ENCODE measurements at regions not wholly inside any gene's neighbourhood (a gene's known extent, or its start where the extent isn't known, plus 50 kb on each side); places are given as distances from the start of the nearest gene placed in this dataset.
A peak's percentile ranks its signal among the peaks of the same experiment; 100 is the strongest.
"Not testable (repeated sequence)": the region's sequence is repeated elsewhere in the genome, so short reads cannot be mapped to it uniquely, and the experiment has no call there.

GRCh38 chr15:62323353-62323890 is 158.3 kb upstream of the C2CD4B start:
- no peak for DNase-seq (ENCODE audit: low read depth)

- no peak for DNase-seq (ENCODE audit: low read depth)
These were observed 159.3 kb upstream of the C2CD4B start for GRCh38 chr15:62324382-62324781.

- no peak for DNase-seq (ENCODE audit: low read depth)
These were observed 160.5 kb upstream of the C2CD4B start for GRCh38 chr15:62325597-62325996.

- DNase-seq (ENCODE audit: low read depth) = no peak
These were observed 161.5 kb upstream of the C2CD4B start for GRCh38 chr15:62326460-62327011.

- DNase-seq (ENCODE audit: low read depth) = no peak
These were observed 162.3 kb upstream of the C2CD4B start for GRCh38 chr15:62327406-62327805.

- DNase-seq (ENCODE audit: low read depth) = not testable (repeated sequence)
These were observed 167.4 kb upstream of the C2CD4B start for GRCh38 chr15:62332472-62332871.

- DNase-seq (ENCODE audit: low read depth) = no peak
These were observed 169.5 kb upstream of the C2CD4B start for GRCh38 chr15:62334536-62334935.

- DNase-seq (ENCODE audit: low read depth) = no peak
These were observed 172.8 kb upstream of the C2CD4B start for GRCh38 chr15:62337934-62338333.

- no peak for DNase-seq (ENCODE audit: low read depth)
These were observed 173.4 kb upstream of the C2CD4B start for GRCh38 chr15:62338497-62338896.

GRCh38 chr15:62342959-62343358 is 177.9 kb upstream of the C2CD4B start:
- DNase-seq (ENCODE audit: low read depth) = no peak

- DNase-seq (ENCODE audit: low read depth) = no peak
These were observed 178.3 kb upstream of the C2CD4B start for GRCh38 chr15:62343397-62343796.

GRCh38 chr15:62344806-62345539 is 179.9 kb upstream of the C2CD4B start:
- peak; percentile 32 for DNase-seq (ENCODE audit: low read depth)

GRCh38 chr15:62346168-62346567 is 181.1 kb upstream of the C2CD4B start:
- DNase-seq (ENCODE audit: low read depth) = no peak

- DNase-seq (ENCODE audit: low read depth) = no peak
These were observed 183.0 kb upstream of the C2CD4B start for GRCh38 chr15:62348118-62348517.

- no peak for DNase-seq (ENCODE audit: low read depth)
These were observed 183.5 kb upstream of the C2CD4B start for GRCh38 chr15:62348623-62349022.

- no peak for DNase-seq (ENCODE audit: low read depth)
These were observed 187.7 kb upstream of the C2CD4B start for GRCh38 chr15:62352817-62353216.

GRCh38 chr15:62357431-62357830 is 192.3 kb upstream of the C2CD4B start:
- no peak for DNase-seq (ENCODE audit: low read depth)

- DNase-seq (ENCODE audit: low read depth) = no peak
These were observed 194.3 kb upstream of the C2CD4B start for GRCh38 chr15:62359416-62359815.

- no peak for DNase-seq (ENCODE audit: low read depth)
These were observed 195.4 kb upstream of the C2CD4B start for GRCh38 chr15:62360332-62361097.

- no peak for DNase-seq (ENCODE audit: low read depth)
These were observed 197.1 kb upstream of the C2CD4B start for GRCh38 chr15:62362144-62362543.

- no peak for DNase-seq (ENCODE audit: low read depth)
These were observed 197.5 kb upstream of the C2CD4B start for GRCh38 chr15:62362608-62363007.

GRCh38 chr15:62363913-62364312 is 198.8 kb upstream of the C2CD4B start:
- DNase-seq (ENCODE audit: low read depth) = no peak
